AG08396 (cell line): ENCODE measurements at regions not wholly inside any gene's neighbourhood (a gene's known extent, or its start where the extent isn't known, plus 50 kb on each side); places are given as distances from the start of the nearest gene placed in this dataset.
"Not testable (repeated sequence)": the region's sequence is repeated elsewhere in the genome, so short reads cannot be mapped to it uniquely, and the experiment has no call there.

Experiments
- DNase-seq: peaks from one replicate; pipeline ENCODE4 v3.0.0; 2012; ENCODE audit warnings: low spot score, mixed read lengths

DNA sequence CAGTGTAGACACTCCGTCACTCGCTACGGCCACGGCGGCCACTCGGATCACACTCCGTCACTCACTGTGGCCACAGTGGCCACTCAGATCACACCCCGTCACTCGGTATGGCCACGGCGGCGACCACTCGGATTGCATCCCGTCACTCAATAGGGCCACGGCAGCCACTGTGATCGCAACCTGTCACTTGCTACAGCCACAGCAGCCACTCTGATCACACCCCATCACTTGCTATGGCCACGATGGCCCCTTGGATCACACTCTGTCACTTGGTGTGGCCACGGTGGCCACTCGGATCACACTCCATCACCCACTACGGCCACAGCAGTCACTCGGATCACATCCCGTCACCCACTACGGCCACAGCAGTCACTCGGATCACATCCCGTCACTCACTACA, 175.3 kb downstream of the LAT start:
- not testable (repeated sequence) for DNase-seq

DNA sequence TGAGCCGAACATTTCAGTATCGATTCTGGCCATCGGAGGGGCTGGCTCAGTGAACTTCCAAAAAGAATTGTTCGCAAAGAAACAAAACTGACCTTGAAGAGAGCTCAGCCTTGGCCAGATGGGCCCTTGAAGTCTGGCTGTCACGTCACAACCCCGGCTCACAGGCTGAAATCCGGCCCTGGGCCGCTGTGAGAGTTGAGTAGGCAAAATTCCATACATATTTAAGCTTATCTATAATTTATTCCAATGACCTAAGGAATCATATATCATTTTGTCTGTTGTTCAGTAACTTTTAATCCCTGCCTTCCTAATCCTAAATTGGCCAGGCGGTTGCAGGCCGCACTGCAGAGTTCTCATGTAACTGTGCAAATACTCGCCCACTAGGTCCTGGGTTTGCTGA, 174.8 kb downstream of the LAT start:
- not testable (repeated sequence) for DNase-seq

DNA sequence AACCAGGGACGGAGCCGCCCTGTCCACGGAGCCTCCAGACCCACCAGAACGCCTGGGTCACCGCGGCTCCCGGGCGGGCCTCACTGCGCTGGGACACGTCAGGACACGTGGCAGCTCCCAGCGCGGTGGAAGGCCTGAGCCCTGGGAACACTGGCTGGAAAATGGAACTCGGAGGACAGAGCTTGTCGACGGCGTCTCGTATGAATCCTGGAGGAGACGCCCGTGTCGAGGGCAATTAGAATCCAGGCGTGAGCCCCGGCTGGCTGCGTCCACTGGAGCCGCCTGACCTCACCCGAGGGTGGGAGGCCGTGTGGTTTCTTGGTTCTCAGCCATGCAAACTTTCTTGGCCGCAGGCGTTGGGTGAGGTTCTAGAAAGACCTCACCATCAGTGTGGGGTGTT, 173.9 kb downstream of the LAT start:
- no peak for DNase-seq

DNA sequence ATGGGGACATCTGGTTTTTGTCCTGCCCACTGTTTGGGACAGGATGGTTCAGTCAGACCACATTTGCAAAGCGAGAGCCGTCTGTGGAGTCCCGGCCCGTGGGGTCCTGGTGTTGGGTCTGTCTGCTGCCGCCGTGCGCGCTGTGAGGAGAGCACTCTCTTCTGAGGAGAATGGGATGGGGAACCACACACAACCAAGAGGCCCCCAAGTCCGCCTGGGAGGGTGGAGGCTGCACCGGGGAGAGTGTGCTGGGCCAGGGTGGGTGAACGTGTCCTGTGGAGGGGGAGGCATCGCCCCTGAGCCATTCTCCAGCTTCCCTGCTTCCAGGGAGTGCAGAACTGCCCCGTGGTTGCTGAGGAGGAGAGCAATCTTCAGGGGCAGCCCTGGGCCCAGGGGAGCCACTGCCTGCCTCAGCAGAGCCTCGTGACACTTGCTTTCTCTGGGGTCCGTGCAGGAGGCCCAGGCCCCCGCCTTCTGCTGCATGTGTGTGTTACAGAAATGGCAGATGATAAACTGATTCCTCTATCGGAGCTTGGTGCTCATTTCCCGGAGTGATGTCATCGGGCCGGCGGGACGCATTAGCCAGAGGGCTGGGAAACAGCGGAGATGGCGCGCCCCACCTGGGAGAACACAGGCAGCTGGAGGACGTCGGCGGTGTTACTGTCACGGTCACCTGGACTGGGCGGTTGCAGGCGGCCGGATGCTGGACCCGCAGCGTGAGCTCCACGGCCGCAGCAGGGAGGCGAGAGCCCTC, 173.4 kb downstream of the LAT start:
- DNase-seq, result not testable (repeated sequence)

DNA sequence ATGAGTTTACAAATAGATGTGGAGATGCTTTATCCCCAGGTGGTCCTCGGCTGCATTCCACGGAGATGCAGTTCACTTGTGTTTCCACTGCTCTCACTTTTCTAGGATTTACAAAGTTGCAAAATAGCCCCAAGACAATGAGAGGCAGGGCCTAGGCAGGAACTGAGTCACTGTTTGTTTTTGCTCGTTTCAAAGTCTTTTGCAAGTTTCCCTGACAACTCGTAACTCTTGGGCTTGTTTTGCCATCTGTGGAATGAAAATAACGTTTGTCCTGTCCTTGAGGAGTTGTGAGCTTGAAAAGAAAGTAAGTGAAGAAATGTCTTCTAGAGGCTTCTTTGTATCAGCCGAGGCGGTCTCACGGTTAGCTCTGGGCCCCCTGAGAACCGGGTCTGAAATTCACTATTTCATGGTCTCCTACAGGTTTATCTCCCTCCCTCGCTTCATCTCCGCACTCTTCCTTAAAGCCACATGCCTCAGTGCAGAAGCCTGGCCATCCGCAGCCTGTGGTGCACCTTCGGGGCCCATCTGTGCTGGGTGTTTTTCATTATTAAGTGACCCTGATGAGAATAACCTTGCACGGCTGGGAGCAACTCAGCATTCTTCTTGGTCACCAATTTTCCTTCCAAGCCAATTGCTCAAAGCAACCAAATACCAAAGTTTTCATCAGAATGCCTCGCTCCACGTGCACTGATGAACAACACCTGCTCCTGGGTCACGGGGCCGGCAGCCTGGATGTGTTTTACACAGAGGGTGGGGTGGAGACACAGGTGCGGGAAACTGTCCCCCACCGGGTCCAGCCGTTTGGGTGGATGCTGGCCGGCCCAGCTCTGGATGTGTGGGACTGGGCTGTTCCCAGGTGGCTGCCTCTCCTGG, 172.4 kb downstream of the LAT start:
- peak; percentile 74 for DNase-seq

DNA sequence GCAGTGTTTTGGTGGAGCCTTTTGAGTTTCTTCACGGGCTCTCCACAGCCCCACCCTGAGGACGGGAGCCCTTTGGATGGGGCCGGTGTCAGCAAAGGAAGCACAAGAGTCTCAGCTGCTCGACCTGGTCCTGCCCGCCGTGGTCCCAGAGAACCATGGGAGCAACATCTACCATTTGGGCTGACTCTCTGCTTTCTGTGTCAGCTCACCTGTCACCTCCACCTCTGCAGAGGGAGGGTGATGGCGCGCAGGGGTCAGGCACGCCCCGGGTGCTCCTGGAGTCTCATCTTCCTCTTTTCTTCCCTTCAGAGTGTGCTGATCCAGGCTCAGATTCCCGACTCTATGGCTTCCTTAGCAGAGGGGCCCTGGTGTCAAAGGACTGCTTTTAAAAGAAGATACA, 171.7 kb downstream of the LAT start:
- DNase-seq, result no peak

DNA sequence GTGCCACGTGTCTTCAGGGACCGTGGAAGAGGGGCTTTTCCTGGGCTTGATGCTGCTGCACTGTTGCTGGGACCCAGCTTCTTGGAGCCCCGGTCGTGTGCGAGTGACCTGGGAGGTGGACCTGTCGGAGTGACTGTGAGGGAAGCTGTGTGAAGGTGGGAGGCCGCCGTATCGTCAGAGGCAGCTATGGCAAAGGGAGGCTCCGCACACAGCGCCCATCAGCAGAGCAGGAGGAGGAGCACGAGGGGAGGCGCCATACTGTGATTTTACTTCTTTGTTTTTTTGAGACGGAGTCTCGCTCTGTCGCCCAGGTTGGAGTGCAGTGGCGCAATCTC, 171.0 kb downstream of the LAT start:
- not testable (repeated sequence) for DNase-seq

DNA sequence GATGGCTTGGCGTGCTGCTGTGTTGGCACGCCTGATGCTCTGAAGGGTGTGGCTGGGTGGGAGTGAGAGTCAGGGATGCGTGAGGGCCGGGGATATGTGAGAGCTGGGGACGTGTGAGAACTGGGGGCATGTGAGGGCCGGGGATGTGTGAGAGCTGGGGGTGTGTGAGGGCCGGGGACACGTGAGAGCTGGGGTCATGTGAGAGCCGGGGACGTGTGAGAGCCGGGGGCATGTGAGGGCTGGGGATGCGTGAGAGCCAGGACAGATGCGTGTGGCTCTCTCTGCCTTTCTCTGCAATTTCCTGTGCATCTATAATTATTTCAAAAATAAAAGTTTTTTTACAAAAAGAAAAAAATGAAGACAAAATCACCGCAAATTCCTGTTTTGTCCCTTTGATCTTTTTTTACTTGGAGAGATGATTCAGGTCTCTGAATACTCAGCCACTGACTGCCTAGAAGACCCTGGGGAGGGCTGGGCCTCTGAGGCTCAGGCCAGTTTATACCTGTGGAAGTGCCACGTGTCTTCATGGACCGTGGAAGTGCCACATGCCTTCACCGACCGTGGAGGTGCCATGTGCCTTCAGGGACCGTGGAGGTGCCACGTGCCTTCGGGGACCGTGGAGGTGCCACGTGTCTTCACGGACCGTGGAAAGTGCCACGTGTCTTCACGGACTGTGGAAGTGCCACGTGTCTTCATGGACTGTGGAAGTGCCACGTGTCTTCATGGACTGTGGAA, 170.4 kb downstream of the LAT start:
- not testable (repeated sequence) for DNase-seq

DNA sequence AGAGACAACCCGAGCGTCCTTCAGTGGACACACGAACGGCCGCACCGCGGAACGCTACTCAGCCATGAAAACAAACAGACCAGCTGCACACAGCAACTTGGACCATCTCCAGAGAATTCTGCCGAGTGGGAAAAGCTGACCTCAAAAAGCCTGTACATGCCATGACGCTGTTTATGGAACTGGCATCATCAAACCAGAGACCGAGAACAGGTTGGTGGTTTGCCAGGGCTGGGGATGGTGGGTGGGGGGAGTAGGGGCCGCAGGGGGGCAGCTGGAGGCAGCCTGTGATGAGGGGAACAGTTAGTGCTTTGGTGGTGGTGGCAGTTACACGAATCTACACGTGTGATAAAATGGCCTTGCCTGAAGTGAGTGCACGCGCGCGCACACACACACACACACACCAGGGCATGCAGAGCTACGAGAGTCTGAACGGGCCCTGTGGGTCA, 169.8 kb downstream of the LAT start:
- peak; percentile 33 for DNase-seq

DNA sequence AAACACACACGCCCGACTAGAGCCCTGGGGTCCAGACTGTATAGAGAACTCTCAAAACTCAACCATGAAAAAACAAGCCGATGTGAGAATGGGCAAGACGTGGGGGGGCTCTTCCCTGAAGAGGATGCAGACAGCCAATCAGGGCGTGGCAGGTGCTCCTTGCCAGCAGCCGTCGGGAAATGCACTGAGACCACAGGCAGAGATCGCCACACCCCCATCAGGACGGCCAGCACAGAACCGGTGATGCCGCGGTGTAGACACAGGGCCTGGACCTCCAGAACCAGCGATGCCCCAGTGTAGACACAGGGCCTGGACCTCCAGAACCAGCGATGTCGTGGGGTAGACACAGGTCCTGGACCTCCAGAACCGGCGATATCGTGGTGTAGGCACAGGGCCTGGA, 169.2 kb downstream of the LAT start:
- DNase-seq, result no peak

DNA sequence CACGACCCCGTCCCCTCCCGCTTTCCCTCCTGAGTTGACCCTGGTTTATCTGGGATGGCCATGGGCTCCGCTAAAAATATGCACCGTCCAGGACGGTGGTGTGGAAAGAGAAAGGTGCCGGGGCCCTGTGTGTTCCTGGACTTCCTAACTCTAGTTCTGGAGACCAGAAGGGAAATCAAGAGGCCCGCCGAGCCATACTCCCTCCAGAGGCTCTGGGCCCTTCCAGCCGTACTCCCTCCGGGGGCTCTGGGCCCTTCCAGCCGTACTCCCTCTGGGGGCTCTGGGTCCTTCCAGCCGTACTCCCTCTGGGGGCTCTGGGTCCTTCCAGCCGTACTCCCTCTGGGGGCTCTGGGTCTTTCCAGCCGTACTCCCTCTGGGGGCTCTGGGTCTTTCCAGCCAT, 168.5 kb downstream of the LAT start:
- not testable (repeated sequence) for DNase-seq

DNA sequence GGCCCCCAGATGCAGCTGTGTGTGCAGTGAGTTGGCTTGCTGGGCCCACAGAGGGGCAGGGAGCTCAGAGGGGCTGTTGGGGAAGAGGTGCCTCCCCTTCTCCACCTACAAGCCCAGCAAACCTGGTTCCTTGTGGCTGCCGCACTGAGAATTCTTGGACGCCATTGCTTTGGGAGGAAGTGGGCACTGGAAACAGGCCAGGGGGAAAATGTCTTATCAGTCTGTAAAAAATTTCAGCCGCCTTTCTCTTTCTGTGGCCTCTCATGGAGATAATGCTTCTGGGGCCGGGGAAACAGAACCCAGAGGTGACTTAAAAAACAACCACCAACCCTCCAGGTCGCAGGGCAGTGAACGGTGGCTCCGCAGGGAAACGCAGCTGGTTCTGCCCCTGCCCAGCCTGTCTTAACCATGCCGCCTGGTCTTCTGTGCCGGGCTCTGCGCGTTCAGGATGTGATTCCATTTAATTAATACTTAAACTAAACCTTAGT, 167.7 kb downstream of the LAT start:
- DNase-seq, result not testable (repeated sequence)

DNA sequence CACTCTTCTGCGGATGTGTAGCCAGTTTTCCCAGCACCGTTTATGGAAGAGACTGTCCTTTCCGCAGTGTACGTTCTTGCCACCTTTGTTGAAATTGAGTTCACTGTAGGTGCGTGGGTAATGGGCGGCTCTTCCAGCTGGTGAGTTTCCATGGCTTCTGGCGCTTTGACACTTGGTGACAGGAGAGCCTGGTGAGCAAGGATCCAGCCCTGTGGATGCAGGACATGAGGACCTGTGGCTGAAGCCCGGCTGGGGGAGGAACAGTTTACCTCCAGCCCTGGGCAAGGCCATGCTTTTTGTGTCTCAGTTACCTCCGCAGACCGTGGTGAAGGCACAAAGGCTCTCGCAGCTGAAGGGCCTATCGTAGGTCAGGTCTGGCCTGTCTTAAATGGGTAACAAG, 166.5 kb downstream of the LAT start:
- DNase-seq, result no peak

DNA sequence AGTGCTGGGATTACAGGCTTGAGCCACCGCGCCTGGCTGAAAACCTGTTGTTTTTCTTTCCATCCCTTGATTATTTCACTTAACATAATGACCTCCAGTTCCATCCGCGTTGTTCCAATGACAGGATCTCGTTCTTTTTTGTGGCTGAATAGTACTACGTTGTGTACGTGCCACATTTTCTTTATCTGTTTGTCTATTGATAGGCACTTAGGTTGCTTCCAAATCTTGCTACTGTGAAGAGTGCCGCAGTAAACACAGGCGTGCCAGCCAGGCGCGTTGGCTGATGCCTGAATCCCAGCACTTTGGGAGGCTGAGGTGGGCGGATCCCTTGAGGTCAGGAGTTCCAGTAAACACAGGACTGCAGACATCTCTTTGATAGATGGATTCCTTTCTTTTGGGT, 165.1 kb downstream of the LAT start:
- DNase-seq, result not testable (repeated sequence)

DNA sequence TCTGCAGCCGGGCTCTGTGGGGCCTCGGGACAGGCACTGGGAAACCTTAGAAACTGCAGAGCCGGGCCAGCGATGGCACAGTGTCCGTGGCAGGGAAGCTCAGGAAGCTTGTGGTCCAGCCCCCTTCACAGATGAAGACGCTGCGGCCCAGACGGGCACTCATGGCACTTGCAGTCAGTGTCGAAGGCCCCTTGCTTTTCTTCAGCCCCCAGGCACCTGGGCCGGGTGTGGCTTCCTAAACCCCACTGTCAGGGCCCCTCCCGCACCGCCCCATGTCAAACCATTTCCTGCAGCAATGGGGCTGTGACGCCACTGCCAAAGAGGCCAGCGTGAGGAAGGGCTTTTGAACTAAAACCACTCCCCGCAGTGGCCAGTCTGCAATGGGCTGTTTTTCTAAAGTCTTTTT, 164.0 kb downstream of the LAT start:
- DNase-seq, result no peak

DNA sequence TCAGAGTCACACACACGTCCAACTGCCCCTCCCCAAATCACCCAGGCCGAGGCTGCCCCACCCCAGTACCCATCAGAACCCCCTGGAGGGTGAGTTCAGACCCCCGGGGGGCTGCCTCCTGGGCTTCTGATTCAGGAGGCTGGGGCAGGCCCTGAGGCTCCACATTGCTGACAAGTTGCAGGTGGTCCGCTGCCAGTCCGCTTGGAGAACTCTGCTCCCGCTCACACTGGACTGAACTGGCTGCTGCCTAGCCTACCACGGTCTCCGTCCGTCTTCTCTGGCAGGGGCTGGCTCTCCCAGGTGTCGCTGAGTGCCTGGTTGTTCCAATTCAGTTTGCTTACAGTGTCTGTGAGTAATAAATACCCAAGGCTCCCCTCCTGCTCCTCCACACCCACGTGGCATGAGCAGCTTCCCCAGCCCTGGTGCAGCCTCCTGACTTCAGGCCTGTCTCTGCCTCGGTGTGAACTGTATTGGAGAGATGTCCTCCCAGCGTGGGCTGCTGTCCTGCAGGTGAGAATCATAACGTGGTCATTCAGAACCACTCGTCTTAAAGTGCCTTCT, 163.4 kb downstream of the LAT start:
- no peak for DNase-seq

DNA sequence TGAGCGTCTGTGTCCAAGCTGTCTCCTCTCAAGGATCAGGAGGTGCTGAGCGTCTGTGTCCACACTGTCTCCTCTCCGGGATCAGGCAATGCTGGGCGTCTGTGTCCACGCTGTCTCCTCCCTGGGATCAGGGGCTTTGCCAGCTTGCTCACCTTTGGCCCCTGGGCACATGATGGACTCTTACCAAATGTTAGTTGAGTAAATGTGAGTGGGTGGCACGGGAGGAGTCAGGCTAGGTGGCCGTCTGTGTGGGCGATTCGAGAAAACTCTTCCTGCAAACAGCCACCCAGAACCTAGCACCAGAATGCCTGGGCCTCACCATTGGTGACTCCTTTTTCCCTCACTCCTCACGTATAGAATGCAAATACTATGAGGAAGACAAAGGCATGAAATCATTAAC, 162.9 kb downstream of the LAT start:
- not testable (repeated sequence) for DNase-seq

DNA sequence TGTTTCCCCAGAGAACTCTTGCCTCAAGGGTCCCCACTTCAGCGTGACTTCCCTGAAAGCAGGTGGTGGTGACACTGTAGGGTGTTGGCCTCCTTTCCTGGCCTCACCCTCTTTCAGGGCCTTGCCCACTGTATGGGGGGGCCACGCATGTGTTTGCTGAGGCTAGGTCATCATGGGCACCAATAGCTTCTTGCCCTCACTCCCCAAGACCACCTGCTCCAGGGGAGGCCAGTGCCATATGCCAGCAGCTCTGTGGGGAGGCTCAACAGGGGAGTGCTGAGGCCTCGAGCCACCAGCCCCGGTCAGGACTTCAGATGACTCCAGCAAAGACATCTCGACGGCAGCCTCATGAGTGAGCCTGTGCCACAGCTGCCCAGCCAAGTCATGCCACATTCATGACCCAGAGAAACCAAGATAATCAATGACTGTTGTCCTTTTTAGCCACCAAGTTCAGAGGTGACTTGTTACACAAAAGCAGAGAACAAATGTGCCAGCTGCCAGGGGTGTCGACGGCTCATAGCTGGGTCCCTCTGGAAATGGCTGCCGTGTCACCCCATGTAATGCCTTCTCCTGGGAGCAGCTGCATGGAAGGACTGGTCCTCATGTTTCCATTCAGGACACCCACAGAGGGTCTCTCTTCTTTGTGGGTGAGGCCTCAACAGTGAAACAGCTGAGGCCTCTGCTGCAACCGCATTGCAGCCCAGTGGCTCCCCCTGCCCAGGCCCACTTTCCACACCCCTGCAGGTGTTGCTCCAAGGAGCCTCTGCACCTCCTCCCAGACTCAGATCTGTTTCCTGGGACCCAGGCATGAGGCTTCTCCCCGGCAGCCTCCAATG, 162.2 kb downstream of the LAT start:
- DNase-seq, result not testable (repeated sequence)

DNA sequence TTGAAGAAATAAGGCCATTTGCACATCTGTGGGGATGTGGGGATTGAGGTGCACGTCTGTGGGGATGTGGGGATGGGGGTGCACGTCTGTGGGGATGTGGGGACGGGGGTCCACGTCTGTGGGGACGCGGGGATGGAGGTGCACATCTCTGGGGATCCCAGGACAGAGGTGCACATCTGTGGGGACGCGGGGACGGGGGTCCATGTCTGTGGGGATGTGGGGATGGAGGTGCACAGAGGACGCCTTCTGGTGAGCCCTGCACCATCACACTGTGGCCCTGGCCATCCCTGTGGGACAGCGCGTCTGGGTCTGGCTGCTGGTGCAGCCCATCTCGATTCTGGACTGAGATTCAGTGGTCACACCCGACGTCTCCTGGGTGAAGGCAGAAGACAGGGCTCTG, 161.4 kb downstream of the LAT start:
- no peak for DNase-seq

DNA sequence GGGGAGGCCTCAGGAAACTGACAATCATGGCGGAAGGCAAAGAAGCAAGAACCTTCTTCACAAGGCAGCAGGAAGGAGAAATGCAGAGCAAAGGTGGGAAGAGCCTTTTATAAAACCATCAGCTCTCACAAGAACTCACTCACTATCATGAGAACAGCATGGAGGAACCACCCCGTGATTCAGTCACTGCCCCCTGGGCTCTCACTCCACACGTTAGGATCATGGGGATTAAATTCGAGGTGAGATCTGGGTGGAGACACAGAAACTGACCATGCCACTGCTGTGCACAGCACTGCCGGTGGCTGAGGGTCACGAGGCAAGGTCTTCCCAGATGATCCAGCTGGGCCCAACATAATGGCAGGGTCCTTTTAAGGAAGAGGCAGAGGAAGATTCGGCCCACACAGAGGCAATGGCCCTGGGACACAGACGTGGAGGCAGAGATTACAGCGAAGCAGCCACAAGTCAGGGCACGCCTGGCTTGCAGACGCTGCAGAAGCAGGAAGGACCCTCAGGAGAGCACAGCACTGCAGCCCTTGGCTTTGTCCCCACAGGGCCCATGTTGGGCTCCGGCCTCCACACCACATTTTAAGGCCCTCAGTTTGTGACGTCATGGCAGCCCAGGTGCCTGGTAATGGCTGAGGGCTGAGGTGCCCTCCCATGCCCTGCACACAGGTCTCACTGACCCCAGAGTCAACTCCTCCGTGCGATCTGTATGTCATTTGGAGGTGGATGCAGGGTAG, 160.8 kb downstream of the LAT start:
- DNase-seq, result not testable (repeated sequence)
